Mammary epithelial cell (primary cell): ENCODE measurements at regions not wholly inside any gene's neighbourhood (a gene's known extent, or its start where the extent isn't known, plus 50 kb on each side); places are given as distances from the start of the nearest gene placed in this dataset.

ENCODE experiments used
- EZH2 ChIP-seq: IDR thresholded peaks from 2 replicates; pipeline ENCODE4 v1.6.1; 2012; ENCODE audit warnings: low read length, inconsistent platforms, borderline replicate concordance
- TF ChIP-seq, protein P1 (sequence below), 2 donors: IDR thresholded peaks in 1 of 2; conservative IDR thresholded peaks in 1 of 2; 2 replicates each; pipeline ENCODE4 v1.5.1; 2011 to 2012; ENCODE audit warnings: inconsistent platforms in 2 of 2, low read length in 2 of 2, mild to moderate bottlenecking in 2 of 2, control low read depth in 1 of 2, low read depth in 1 of 2; ENCODE audit not compliant: insufficient read depth in 1 of 2; ENCODE audit errors: extremely low read depth in 1 of 2

DNA sequence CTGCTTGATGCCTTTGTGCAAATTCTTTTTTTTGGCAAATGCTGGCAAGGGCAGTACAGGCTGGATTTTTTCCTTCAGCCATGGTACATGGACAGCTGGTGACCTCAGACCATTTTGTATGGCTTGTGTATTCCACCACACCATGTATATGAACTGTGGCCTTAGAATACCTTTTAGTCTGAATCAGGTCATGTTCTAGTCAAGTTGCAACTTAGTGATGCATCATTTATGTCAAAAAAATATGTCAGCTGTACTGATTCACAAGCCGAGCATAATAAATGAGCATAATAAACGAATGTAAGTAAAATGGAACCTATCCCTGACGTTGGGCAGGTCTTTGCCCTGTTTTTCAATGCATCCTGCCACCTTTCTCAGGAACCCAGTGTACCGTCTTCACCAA lies 219.7 kb upstream of the RUNX1 start:
- TF ChIP-seq, protein P1, sequence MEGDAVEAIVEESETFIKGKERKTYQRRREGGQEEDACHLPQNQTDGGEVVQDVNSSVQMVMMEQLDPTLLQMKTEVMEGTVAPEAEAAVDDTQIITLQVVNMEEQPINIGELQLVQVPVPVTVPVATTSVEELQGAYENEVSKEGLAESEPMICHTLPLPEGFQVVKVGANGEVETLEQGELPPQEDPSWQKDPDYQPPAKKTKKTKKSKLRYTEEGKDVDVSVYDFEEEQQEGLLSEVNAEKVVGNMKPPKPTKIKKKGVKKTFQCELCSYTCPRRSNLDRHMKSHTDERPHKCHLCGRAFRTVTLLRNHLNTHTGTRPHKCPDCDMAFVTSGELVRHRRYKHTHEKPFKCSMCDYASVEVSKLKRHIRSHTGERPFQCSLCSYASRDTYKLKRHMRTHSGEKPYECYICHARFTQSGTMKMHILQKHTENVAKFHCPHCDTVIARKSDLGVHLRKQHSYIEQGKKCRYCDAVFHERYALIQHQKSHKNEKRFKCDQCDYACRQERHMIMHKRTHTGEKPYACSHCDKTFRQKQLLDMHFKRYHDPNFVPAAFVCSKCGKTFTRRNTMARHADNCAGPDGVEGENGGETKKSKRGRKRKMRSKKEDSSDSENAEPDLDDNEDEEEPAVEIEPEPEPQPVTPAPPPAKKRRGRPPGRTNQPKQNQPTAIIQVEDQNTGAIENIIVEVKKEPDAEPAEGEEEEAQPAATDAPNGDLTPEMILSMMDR (conservative IDR thresholded peaks at IDR 0.05 in 1 of 2, IDR thresholded peaks at IDR 0.05 in 1 of 2; ENCODE audit: extremely low read depth in 1 of 2, insufficient read depth in 1 of 2, low read depth in 1 of 2, low read length in 2 of 2) = no peak
- no peak for TF ChIP-seq EZH2
